Endothelial cell of hepatic sinusoid (primary cell): ENCODE measurements at regions not wholly inside any gene's neighbourhood (a gene's known extent, or its start where the extent isn't known, plus 50 kb on each side); places are given as distances from the start of the nearest gene placed in this dataset.

Source experiments
- in situ Hi-C: cut with HindIII; loops from 2 replicates; pipeline ENCODE4 v1.10.0; 2017; ENCODE audit warnings: low sequenced_read_pairs

DNA sequence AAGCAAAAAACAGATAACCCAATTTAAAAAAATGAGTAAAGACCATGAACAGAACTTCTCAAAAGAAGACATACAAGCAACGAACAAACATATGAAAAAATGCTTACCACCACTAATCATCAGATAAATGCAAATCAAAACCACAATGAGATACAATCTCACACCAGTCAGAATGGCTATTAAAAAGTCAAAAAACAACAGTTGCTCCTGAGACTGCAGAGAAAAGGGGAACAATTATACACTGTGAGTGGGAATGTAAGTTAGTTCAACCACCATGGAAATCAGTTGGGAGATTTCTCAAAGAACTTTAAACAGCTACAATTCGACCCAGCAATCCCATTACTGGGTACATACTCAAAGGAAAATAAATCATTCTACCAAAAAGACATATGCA is 131.6 kb downstream of the PTGER3 start:
- in situ Hi-C loops, result no loop called here

DNA sequence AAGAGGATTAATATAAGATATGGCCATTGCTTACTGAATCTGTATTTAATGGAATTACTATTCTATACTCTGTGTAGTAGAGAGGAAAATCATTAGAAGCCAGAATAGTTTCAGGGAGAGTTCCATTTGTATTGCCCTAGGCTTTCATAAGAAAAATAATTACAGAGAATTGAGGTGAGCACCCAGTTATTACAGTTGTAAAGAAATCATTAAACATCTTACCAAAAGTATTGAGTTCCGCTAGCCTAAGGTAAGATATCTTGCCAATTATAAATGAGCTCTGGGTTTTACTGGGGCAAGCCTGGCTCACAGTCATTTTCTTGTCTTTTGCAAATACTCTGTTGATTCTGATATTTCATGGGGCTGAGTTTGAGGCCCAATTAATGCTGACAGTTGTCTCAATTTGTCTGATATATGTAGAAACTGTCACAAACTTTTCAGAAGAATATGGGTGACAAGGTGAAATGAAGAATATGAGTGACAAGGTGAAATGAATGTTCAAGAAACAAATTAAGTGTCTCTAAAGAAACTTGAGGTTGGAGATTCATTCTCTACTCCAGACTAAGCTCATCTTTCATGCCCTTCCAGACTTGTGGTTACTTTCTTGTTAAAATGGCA is 127.8 kb downstream of the PTGER3 start:
- in situ Hi-C loops, result no loop called here
